A673 (cell line): ENCODE measurements at regions not wholly inside any gene's neighbourhood (a gene's known extent, or its start where the extent isn't known, plus 50 kb on each side); places are given as distances from the start of the nearest gene placed in this dataset.

Experiments used
- CTCF ChIP-seq: fragments of 300-800, 200-600 bp; sonication (generic); conservative IDR thresholded peaks from 2 replicates; pipeline ENCODE4 v1.5.1; 2017; ENCODE audit warnings: low read depth, mild to moderate bottlenecking, antibody characterized with exemption, low read length, moderate library complexity, mixed read lengths
- EZH2 ChIP-seq: fragments of 200-600 bp; sonication (generic); IDR thresholded peaks from 2 replicates; pipeline ENCODE4 v1.6.1; 2017; ENCODE audit warnings: borderline replicate concordance, low read depth, mild to moderate bottlenecking, mixed read lengths, antibody characterized with exemption, low read length; ENCODE audit not compliant: poor library complexity, severe bottlenecking

- TF ChIP-seq CTCF, result no peak
- no peak for TF ChIP-seq EZH2
These were observed 150.7 kb upstream of the BET1 start for GRCh38 chr7:94154858-94155257.
